Small intestine (tissue), 7 donors: ENCODE measurements at regions not wholly inside any gene's neighbourhood (a gene's known extent, or its start where the extent isn't known, plus 50 kb on each side); places are given as distances from the start of the nearest gene placed in this dataset.

Experiments used
- DNase-seq, 2 donors: peaks; one replicate each; pipeline versions ENCODE4 v3.0.0 to v3.0.0-alpha.2; 2013
- FAIRE-seq: peaks from 2 replicates; lab custom pipeline; 2012; peaks lifted over from hg19 to GRCh38; lab: Jason Lieb, UNC
- H3K27ac ChIP-seq, 3 donors: one replicate each; pipeline ENCODE4 v1.5.1; 2013; ENCODE audit warnings: low read length in 2 of 3, mild to moderate bottlenecking in 2 of 3, control low read depth in 1 of 3, inconsistent platforms in 1 of 3, low read depth in 1 of 3, moderate library complexity in 1 of 3
- H3K27me3 ChIP-seq, 3 donors: one replicate each; pipeline ENCODE4 v1.6.1; 2013; ENCODE audit warnings: low read length in 3 of 3, inconsistent platforms in 1 of 3; ENCODE audit not compliant: control insufficient read depth in 3 of 3, insufficient read depth in 3 of 3
- H3K36me3 ChIP-seq, 3 donors: one replicate each; pipeline ENCODE4 v1.6.1; 2013; ENCODE audit warnings: low read length in 3 of 3, inconsistent platforms in 1 of 3, low read depth in 1 of 3, mild to moderate bottlenecking in 1 of 3, moderate library complexity in 1 of 3; ENCODE audit not compliant: control insufficient read depth in 3 of 3, insufficient read depth in 2 of 3
- H3K4me1 ChIP-seq, 3 donors: one replicate each; pipeline ENCODE4 v1.6.1; 2013; ENCODE audit warnings: low read length in 2 of 3, inconsistent platforms in 1 of 3, low read depth in 1 of 3, mild to moderate bottlenecking in 1 of 3, moderate library complexity in 1 of 3; ENCODE audit not compliant: control insufficient read depth in 3 of 3, insufficient read depth in 2 of 3
- H3K4me3 ChIP-seq, 3 donors: one replicate each; pipeline ENCODE4 v1.5.1; 2013; ENCODE audit warnings: low read length in 3 of 3, control low read depth in 1 of 3, inconsistent platforms in 1 of 3, low read depth in 1 of 3, mild to moderate bottlenecking in 1 of 3, moderate library complexity in 1 of 3
- H3K9me3 ChIP-seq, 2 donors: one replicate each; pipeline ENCODE4 v1.6.1; 2013; ENCODE audit warnings: low read depth in 1 of 2, low read length in 1 of 2; ENCODE audit not compliant: control insufficient read depth in 2 of 2, insufficient read depth in 1 of 2
- WGBS, 3 donors: extraction: QIAGEN DNeasy Blood & Tissue Kit; methylation state at CpG; one replicate each; pipeline ENCODE4 v1.1.7; 2013; 5-methylcytosine and 5-hydroxymethylcytosine counted together
- donor health status: healthy with polysubstance abuse.
- donor health status: control.
- donor health status: control.
- donor health status: Bipolar disorder and iron deficiency.
- donor health status: healthy.

DNA sequence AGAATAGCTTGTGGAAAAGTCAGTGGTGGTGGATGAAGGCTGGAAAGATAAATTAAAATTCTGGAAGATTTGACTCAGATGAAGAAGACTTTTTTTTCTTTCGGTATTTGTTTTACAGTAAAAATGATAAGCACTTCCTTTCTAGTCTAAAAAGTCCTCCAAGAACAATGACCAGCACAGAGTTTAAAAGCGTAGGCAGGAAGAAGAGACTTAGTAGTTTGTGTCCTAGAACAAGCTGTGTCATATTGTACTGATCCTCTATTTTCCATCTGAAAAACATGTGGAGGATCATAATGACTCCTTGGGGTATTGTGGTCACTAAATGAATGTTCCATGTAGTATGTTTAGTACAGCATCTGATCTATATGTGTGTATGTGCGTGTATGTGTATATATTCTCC, 132.4 kb upstream of the FSHR start:
- Histone ChIP-seq H3K4me3 (no peak overlapping the region), H3K4me1 (no peaks in the 10 kb centered on the region), H3K27me3 (no peaks in the 10 kb centered on the region), H3K9me3 (no peaks in the 10 kb centered on the region), H3K36me3 (no peaks in the 10 kb centered on the region), H3K27ac (no peak overlapping the region)
- DNase-seq = no peak
- WGBS, 3 donors = 75 to 91% (median 85%) methylated on average over 3 of the region's 3 CpGs
- no peak for FAIRE-seq

DNA sequence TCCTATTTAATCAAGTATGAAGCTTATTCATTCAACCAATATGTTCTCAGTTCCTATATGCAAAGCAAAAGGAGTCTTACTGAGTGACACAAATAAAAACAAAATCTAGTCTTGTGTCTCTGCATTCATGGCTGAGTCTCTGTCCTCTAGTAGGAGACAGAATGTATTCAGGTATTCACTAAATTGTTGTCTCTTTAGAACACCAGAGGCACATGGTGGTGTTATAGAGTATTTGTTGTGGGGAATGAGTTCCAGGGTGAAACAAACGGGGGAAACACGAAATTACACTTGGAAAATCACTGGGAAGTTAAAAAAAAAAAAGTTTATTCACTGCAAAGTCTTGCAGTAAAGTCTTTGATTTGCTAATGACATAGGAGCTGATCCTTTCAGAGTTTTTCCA, 131.7 kb upstream of the FSHR start:
- H3K4me3 ChIP-seq = no peak overlapping the region
- FAIRE-seq = no peak
- no peak overlapping the region for H3K27ac ChIP-seq
- WGBS, 3 donors = 58 to 71% (median 61%) methylated on average over 2 of the region's 2 CpGs
- no peaks in the 10 kb centered on the region for H3K4me1 ChIP-seq
- H3K9me3 ChIP-seq = no peaks in the 10 kb centered on the region
- DNase-seq = no peak
- no peaks in the 10 kb centered on the region for H3K36me3 ChIP-seq
- no peaks in the 10 kb centered on the region for H3K27me3 ChIP-seq

DNA sequence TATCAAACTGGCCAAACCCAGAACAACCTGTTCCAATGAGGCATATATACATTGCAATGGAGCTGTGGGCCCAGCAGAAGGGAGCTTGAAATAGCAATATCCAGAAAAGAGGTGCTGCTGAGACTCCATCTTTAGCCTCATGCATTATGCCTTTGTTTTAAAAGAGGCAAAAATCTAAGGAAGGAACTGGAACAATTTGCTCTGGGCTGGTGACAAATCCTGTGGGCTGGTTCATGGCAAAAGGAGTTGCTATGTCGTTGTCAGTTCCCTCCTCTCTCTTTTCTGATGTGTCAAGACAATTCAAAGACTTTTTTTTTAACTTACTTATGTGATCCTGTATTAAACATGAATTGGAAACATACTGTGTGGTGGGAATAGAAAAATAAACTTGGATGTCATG, 124.2 kb upstream of the FSHR start:
- Histone ChIP-seq H3K4me1 (no peaks in the 10 kb centered on the region), H3K9me3 (peaks cover 0 to 4% of the 10 kb centered on the region in 2 donors), H3K27me3 (no peaks in the 10 kb centered on the region), H3K27ac (no peak overlapping the region), H3K36me3 (no peaks in the 10 kb centered on the region), H3K4me3 (no peak overlapping the region)
- 61 to 66% (median 64%) methylated on average over 1 of the region's 1 CpG for WGBS, 3 donors
- no peak for FAIRE-seq
- no peak for DNase-seq

DNA sequence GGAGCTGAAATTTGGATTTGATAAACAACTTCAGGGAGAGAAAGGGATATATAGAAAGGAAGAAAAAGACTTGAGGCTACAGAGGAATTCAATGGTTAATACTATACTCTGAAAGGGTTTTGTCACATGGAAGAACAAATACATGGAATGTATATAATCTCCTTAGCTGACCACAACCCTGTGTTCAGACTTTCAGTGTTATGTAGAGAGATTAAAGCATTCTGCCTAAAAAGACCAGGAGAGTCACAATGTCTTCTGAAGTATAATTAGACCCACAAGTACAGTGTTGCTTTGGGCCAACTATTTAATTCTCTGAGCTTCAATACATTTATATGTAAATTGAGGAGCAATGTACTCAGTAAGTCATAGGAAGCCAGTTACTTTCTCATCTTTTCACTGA, 123.8 kb upstream of the FSHR start:
- H3K9me3 ChIP-seq = peaks cover 0 to 4% of the 10 kb centered on the region in 2 donors
- FAIRE-seq = no peak
- no peaks in the 10 kb centered on the region for H3K4me1 ChIP-seq
- H3K27ac ChIP-seq = no peak overlapping the region
- no peaks in the 10 kb centered on the region for H3K27me3 ChIP-seq
- no peaks in the 10 kb centered on the region for H3K36me3 ChIP-seq
- DNase-seq = no peak
- H3K4me3 ChIP-seq = no peak overlapping the region

DNA sequence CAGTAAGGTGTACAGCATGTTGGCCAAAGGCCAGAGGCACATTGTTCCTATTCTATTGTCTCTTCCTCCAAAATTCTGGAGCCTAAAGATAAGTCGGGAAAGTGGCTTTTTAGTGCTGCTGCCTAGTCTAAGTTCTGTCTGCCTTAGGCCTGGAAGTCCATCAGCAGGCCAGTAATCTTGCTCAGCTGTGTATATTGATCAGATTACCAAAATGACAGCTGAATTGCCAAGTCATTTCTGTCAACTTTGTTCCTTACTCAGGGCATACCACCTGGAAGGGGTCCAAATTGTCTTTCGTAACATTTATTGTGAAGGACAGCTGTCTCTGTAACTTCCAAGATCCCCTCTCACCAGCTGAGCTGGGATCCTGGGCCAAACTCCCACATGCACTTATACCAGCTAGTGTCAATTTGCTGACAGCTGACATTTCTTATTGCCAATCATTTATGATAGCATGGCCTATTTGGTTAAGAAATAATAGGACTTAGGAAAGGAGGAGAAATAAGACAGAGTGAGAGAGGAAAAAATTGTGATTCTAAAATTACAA, 116.8 kb upstream of the FSHR start:
- H3K4me3 ChIP-seq = no peak overlapping the region
- H3K4me1 ChIP-seq = no peaks in the 10 kb centered on the region
- no peak overlapping the region for H3K27ac ChIP-seq
- FAIRE-seq (no peak), DNase-seq (no peak)
- H3K27me3 ChIP-seq = no peaks in the 10 kb centered on the region
- no peaks in the 10 kb centered on the region for H3K36me3 ChIP-seq
- no peaks in the 10 kb centered on the region for H3K9me3 ChIP-seq
- 11 to 59% (median 38%) methylated on average over 2 of the region's 2 CpGs for WGBS, 3 donors

DNA sequence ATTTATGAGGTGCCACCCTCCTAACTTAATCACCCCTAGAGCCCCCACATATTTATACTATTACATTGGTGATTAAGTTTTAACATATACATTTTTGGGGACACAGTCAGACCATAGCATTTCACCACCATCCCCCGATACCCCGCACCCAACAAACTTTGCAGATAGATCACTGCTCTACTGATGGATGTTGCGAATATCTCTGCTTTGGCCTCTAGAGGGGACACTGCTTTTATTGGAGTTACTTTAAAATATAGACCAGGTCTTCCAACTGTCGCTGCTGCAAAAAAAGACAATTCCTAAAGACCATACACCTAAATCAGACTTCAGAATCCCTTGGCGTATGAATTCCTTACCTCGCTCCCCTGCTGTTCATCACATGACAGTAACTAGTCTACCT, 115.8 kb upstream of the FSHR start:
- no peaks in the 10 kb centered on the region for H3K9me3 ChIP-seq
- H3K36me3 ChIP-seq = no peaks in the 10 kb centered on the region
- 92 to 95% (median 93%) methylated on average over 6 of the region's 6 CpGs for WGBS, 3 donors
- FAIRE-seq (no peak), DNase-seq (no peak)
- H3K4me1 ChIP-seq = no peaks in the 10 kb centered on the region
- no peaks in the 10 kb centered on the region for H3K27me3 ChIP-seq
- no peak overlapping the region for H3K27ac ChIP-seq
- H3K4me3 ChIP-seq = no peak overlapping the region

DNA sequence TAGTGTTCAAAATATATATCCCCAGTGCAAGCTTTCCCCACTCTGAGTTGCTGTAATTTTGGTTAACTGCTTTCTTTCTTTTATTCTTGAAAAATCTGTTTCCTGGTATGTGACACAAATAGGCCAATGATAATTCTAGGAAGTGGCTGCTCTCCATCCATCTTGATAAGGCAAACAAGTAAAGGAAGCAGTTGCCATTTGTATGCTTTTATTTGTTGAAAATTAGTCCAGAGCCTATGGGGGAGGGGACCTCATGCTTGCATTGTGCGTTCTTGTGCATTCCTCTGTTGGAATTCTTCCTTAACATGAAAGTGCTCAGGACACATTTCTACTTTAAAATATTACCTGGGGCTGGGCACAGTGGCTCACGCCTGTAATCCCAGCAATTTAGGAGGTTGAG, 111.2 kb upstream of the FSHR start:
- DNase-seq = no peak
- Histone ChIP-seq H3K27ac (no peak overlapping the region), H3K4me3 (no peak overlapping the region), H3K4me1 (no peaks in the 10 kb centered on the region), H3K27me3 (no peaks in the 10 kb centered on the region), H3K36me3 (no peaks in the 10 kb centered on the region), H3K9me3 (no peaks in the 10 kb centered on the region)
- FAIRE-seq = no peak
- WGBS, 3 donors = 57 to 83% (median 78%) methylated on average over 2 of the region's 2 CpGs

DNA sequence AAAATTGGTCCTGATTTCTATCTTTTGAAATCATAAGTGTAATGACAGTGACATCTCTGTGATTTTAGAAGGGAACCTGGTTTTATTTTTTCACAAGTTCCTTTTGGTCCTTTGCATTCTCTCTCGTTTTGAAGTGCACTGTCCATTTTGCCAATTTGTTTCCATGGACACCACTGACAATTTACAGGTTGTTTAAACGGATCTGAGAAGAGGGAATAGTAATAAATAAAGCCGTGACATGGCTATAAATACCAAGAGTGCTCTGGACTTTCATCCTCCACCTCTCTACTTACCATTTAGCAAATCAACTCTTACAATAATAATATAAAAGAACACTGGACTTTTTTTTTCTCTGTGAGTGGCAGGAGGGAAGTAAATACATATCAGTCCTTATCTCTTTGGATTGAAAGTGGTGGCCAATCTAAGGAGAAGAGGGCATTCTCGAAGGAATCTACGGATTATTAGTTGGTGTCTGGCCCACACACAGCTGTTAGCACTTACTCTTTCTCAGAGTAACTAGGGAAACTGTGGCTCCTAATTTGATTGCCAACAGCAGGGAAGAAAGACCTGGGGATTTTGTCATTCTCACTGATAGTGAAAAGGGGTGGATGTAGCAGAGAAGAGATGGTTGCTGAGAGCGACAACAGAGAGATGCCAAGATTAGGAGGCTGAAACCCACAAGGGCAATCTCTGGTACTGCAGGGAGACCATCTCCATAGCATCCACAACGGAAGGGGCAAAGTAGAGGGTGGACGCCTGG, 108.7 kb upstream of the FSHR start:
- no peak for FAIRE-seq
- Histone ChIP-seq H3K9me3 (no peaks in the 10 kb centered on the region), H3K4me1 (no peaks in the 10 kb centered on the region), H3K4me3 (no peak overlapping the region), H3K36me3 (no peaks in the 10 kb centered on the region), H3K27ac (no peak overlapping the region), H3K27me3 (no peaks in the 10 kb centered on the region)
- WGBS, 3 donors = 36 to 51% (median 42%) methylated on average over 8 of the region's 8 CpGs
- DNase-seq = no peak

DNA sequence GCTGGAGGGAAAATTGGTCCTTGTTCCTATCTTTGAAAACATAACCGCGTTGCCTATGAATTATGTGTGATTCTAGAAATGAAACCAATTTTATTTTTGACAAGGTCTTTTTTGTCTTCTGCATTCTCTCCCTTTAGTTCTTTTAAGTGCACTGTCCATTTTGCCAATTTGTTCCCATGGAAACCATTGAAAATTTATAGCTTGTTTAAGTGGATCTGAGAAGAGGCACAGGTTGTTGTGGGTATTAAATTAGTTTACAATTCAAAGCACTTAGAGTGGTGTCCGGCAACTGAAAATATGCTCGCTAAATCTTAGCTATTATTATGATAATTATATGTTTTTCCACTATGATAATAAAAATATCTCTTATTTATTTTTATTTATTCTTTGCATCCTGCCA, 107.5 kb upstream of the FSHR start:
- DNase-seq (no peak), FAIRE-seq (no peak)
- Histone ChIP-seq H3K36me3 (no peaks in the 10 kb centered on the region), H3K4me3 (no peak overlapping the region), H3K27me3 (no peaks in the 10 kb centered on the region), H3K4me1 (no peaks in the 10 kb centered on the region), H3K9me3 (no peaks in the 10 kb centered on the region), H3K27ac (no peak overlapping the region)
- WGBS, 3 donors = 66 to 93% (median 88%) methylated on average over 4 of the region's 4 CpGs
